AG04449 (cell line): ENCODE measurements at regions not wholly inside any gene's neighbourhood (a gene's known extent, or its start where the extent isn't known, plus 50 kb on each side); places are given as distances from the start of the nearest gene placed in this dataset.

Experiments
- CTCF ChIA-PET: fragments of 350-600 bp; formaldehyde crosslinking; extraction: SDS; loops from one replicate; lab custom pipeline; 2021; ENCODE audit warnings: antibody characterized with exemption; lab: Yijun Ruan, JAX
- POLR2A ChIA-PET: fragments of 400-600, 350-600 bp; formaldehyde crosslinking; extraction: SDS; loops from one replicate; lab custom pipeline; 2020; ENCODE audit warnings: antibody characterized with exemption, inconsistent platforms; lab: Yijun Ruan, JAX
- DNase-seq: peaks from one replicate; pipeline ENCODE4 v3.0.0-alpha.2; 2010; ENCODE audit warnings: low read depth, low spot score
- H3K4me3 ChIP-seq: 2 replicates; pipeline ENCODE4 v1.5.1; 2011; ENCODE audit warnings: low read depth, mild to moderate bottlenecking, control low read depth, low read length
- TF ChIP-seq, protein P1 (sequence below): IDR thresholded peaks from one replicate; pipeline ENCODE4 v1.5.1; 2011; ENCODE audit warnings: mild to moderate bottlenecking, moderate library complexity, low read length, control low read depth, inconsistent platforms; ENCODE audit not compliant: insufficient read depth; ENCODE audit errors: missing control alignments

DNA sequence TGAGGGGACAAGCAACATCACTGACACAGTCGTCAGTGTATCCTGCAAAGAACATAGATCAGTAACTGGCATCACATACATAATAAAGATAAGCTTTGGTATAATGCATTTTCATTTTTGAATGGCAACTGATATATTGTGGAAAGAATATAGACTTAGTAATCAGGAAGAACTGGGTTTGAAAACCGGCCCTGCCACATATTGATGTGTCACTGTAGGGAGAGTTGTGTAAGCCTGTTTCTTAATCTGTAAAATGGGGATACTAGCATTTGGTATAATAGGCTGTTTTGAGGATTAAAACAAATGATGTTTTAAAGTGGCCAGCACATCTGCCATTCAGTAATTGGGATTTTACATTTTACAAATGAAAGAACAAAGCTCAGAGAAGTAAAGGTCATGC is 277.8 kb upstream of the CNTNAP5 start:
- POLR2A ChIA-PET: no interaction called here
- H3K4me3 ChIP-seq: no peak overlapping the region
- TF ChIP-seq, protein P1, sequence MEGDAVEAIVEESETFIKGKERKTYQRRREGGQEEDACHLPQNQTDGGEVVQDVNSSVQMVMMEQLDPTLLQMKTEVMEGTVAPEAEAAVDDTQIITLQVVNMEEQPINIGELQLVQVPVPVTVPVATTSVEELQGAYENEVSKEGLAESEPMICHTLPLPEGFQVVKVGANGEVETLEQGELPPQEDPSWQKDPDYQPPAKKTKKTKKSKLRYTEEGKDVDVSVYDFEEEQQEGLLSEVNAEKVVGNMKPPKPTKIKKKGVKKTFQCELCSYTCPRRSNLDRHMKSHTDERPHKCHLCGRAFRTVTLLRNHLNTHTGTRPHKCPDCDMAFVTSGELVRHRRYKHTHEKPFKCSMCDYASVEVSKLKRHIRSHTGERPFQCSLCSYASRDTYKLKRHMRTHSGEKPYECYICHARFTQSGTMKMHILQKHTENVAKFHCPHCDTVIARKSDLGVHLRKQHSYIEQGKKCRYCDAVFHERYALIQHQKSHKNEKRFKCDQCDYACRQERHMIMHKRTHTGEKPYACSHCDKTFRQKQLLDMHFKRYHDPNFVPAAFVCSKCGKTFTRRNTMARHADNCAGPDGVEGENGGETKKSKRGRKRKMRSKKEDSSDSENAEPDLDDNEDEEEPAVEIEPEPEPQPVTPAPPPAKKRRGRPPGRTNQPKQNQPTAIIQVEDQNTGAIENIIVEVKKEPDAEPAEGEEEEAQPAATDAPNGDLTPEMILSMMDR: no peak
- no peak for DNase-seq
- CTCF ChIA-PET: no interaction called here

DNA sequence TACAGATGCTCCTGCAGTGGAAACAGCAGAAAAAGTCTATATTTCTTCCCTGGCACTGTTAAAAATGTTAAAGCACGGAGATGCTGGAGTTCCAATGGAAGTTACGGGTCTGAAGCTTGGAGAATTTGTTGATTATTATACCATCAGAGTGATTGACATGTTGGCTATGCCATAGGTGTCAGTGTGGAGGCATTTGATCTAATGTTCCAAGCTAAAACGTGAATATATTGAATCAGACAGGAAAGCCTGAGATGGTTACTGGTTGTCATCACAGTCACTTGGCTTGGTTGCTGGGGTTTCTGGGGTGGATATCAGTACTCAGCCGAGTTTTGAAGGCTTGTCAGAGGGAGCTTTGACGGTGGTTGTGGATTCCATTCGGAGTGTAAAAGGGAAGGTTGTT is 262.9 kb upstream of the CNTNAP5 start:
- DNase-seq: no peak
- POLR2A ChIA-PET: no interaction called here
- TF ChIP-seq, protein P1: no peak
- H3K4me3 ChIP-seq: no peak overlapping the region
- CTCF ChIA-PET: no interaction called here

DNA sequence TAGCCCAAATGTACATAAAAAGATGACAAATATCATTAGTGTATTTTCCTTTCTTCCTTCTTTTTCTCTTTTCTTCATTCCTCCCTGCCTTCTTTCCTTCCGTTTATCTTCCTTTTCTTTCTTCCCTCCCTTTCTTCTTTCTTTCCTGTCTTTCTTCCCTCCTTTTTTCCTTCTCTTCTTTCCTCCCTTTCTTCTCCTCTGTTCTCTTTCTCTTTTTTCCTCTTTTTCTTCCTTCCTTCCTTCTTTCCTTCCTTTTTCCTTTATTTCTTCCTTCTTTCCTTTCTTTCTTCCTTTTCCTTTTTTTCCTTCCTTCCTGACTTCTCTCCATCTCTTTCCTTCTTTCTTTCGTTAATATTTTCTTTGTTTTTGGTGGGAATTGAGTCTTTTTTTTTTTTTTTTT is 256.9 kb upstream of the CNTNAP5 start:
- ChIA-PET POLR2A (no interaction called here), CTCF (no interaction called here)
- DNase-seq: no peak
- H3K4me3 ChIP-seq: no peak overlapping the region
- TF ChIP-seq, protein P1: no peak

DNA sequence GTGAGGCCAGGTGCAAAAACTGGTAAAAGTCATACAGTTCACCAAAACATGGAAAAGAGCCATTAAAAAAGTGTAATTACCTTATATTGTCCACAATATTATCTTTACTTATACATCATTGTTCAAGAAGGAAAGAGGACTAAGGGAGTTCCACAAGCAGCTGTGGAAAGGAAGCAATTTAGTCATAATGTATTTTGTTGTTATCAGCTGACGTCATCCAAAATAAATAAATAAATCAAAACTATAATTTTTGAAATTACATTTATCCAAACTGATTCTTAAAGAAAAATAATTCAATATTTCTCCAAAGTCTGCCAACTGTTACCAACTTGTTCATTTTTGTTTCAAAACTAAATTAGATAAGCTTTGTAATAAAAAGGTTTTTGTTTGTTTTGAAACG is 256.1 kb upstream of the CNTNAP5 start:
- TF ChIP-seq, protein P1: no peak
- no peak overlapping the region for H3K4me3 ChIP-seq
- ChIA-PET POLR2A (no interaction called here), CTCF (no interaction called here)
- DNase-seq: no peak

DNA sequence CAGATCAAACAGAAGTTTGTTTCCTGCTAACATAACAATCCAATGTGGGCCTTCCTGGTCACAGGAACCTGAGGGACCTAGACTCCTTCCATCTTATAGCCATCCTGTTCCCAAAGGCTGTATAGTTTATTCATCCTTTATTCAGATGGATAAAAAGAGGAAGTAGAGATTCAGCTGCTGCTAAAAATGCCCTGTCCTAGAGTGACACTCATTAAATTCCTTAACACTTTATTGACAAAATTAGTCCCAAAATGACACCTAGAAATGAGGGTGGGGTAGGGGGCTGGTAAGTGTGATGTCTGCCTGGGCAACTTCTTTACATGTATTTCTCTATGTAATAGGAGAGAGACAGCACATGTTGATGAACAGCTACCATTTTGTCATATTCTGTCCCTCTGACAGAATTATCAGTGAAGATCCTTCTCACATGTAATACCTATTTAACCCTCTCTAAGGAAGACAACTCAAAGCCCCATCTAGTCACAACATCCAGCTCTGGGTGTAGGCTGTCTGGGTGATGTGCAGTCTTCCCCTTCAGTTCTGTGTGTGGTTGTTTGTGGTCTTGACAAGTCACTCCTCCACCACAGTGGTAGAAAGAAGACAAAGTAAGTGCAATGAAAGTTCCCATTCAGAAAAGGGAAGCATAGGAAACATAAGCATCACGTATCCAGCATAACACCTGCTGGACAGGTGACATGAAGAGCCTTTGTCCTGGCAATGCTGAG is 253.9 kb upstream of the CNTNAP5 start:
- no peak for DNase-seq
- ChIA-PET POLR2A (no interaction called here), CTCF (no interaction called here)
- TF ChIP-seq, protein P1: no peak
- no peak overlapping the region for H3K4me3 ChIP-seq

DNA sequence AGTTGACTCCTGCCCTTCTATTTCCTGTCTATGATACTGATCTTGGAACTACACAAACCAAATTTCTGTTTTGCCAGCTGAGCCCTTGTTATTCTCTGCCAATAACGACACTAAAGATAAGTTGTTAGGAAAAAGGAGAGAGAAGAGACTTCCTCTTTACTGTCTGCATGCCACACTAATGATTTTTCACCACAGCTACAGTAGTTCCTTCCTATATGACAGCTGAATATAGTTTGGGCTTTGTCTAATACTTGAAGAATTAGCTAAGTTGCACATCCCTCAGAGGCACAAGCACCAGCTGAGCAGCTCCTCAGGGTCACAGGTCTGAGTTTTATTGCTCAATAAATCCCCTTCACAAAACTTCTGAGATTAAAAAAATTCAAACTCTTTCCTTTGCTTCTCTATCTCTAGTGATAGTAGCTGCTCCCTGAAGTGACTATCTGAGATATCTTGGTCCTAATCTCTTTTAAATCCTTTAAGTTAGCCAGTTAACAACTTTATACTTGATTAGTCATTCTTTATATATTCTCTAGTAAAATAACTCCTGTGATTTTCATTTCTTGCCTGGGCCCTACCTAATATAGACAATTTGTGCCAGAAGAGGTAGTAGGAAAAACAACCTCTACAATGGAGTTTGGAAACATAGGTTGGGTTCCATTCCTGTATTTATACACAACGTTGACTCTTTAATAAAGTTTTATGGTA is 253.0 kb upstream of the CNTNAP5 start:
- ChIA-PET POLR2A (no interaction called here), CTCF (no interaction called here)
- no peak overlapping the region for H3K4me3 ChIP-seq
- no peak for DNase-seq
- TF ChIP-seq, protein P1: no peak
